ENCODE measurements at regions not wholly inside any gene's neighbourhood (a gene's known extent, or its start where the extent isn't known, plus 50 kb on each side); places are given as distances from the start of the nearest gene placed in this dataset.

DNA sequence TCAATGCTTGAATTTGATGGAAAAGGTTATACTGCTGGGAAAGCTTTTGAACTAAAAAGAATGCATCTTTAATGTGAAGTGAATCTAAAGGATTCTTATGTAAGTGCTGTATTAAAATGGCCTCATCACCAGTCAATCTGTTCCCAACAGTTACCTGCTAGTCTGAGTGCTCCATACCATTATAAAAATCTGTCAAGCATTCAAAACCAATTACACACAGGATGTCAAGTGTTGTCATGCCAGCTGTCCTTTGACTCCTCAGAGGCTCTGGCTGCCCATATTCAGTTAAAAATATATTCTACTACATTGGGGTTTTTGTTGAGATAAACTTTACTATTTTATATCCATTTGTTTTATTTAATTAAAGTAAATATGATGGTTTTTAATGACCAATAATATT, 1587.7 kb downstream of the AMY1C start:
- no peak overlapping the region for H3K27ac ChIP-seq (ENCODE audit: insufficient read length, low read depth, low read length)
- no peak overlapping the region for H2BK20ac ChIP-seq (ENCODE audit: low read depth, low read length, poor library complexity, severe bottlenecking)
- no peaks in the 10 kb centered on the region for H4K20me1 ChIP-seq (ENCODE audit: control insufficient read depth, insufficient read depth, insufficient read length)
- H3K4ac ChIP-seq (ENCODE audit: low read depth, low read length) = no peak overlapping the region
- Mint-ChIP-seq H3K9me3 (no peaks in the 10 kb centered on the region), H3K27ac (no peak overlapping the region), H3K4me3 (no peak overlapping the region), H3K36me3 (ENCODE audit: insufficient read depth in 1 of 3, low read depth in 3 of 3) (no peaks in the 10 kb centered on the region), H3K27me3 (ENCODE audit: low read depth) (no peaks in the 10 kb centered on the region), H3K4me1 (no peaks in the 10 kb centered on the region)
- H3K18ac ChIP-seq (ENCODE audit: insufficient read length, low read depth, low read length) = no peak overlapping the region
- TF ChIP-seq CTCF (conservative IDR thresholded peaks at IDR 0.05) = no peak
- H2AFZ ChIP-seq (ENCODE audit: low read length) = no peak overlapping the region
- no peak overlapping the region for H2BK15ac ChIP-seq (ENCODE audit: low read depth, low read length)
- H4K91ac ChIP-seq (ENCODE audit: insufficient read length, low read depth, low read length) = no peak overlapping the region
- no peak overlapping the region for H3K4me2 ChIP-seq (ENCODE audit: insufficient read depth, insufficient read length, low read length)
- no peaks in the 10 kb centered on the region for H3K23me2 ChIP-seq (ENCODE audit: insufficient read length, low read depth, low read length, poor library complexity, severe bottlenecking)
- H2BK120ac ChIP-seq (ENCODE audit: low read depth, low read length, poor library complexity, severe bottlenecking) = no peak overlapping the region
- H2BK12ac ChIP-seq (ENCODE audit: insufficient read length, low read depth, low read length) = no peak overlapping the region
- no peak overlapping the region for H2BK5ac ChIP-seq (ENCODE audit: insufficient read length, low read length)
- H3T11ph ChIP-seq (ENCODE audit: low read length) = no peak overlapping the region
- no peaks in the 10 kb centered on the region for H3K4me1 ChIP-seq (ENCODE audit: insufficient read depth, low read length)
- no peak overlapping the region for H3K56ac ChIP-seq (ENCODE audit: insufficient read length, low read depth, low read length)
- no peak overlapping the region for H3K9ac ChIP-seq (ENCODE audit: extremely low read depth, insufficient read length, low read length)
- no peak overlapping the region for H4K5ac ChIP-seq (ENCODE audit: insufficient read length, low read depth, low read length)
- no peaks in the 10 kb centered on the region for H3K9me3 ChIP-seq (ENCODE audit: control insufficient read depth, low read depth, low read length)
- no peaks in the 10 kb centered on the region for H3K79me2 ChIP-seq (ENCODE audit: insufficient read depth, low read length)
- no peaks in the 10 kb centered on the region for H3K27me3 ChIP-seq (ENCODE audit: insufficient read depth, low read length)
- no peak overlapping the region for H3K14ac ChIP-seq (ENCODE audit: insufficient read depth, low read length)
- H2AK5ac ChIP-seq (ENCODE audit: insufficient read length, low read length) = no peak overlapping the region
- no peaks in the 10 kb centered on the region for H3K79me1 ChIP-seq (ENCODE audit: insufficient read depth, low read depth, low read length, poor library complexity, severe bottlenecking)
- no peak for DNase-seq
- no peak overlapping the region for H4K8ac ChIP-seq (replicated peaks; ENCODE audit: insufficient read length, low read depth, low read length)
- no peak overlapping the region for H3K23ac ChIP-seq (ENCODE audit: insufficient read length, low read depth, low read length)

Measured in H9 (cell line).